ENCODE measurements at regions not wholly inside any gene's neighbourhood (a gene's known extent, or its start where the extent isn't known, plus 50 kb on each side); places are given as distances from the start of the nearest gene placed in this dataset.

GRCh38 chr1:234893725-234894630, 234.7 kb downstream of the TOMM20 start:
- H3K36me3 ChIP-seq (ENCODE audit: insufficient read depth, low read length) = no peaks in the 10 kb centered on the region
- H3F3A ChIP-seq (ENCODE audit: insufficient read depth, low read length) = no peaks in the 10 kb centered on the region
- no peaks in the 10 kb centered on the region for H3K9me3 ChIP-seq (ENCODE audit: low read length)
- H3K27ac ChIP-seq (ENCODE audit: low read depth, low read length, poor library complexity, severe bottlenecking) = no peak overlapping the region
- no peaks in the 10 kb centered on the region; the same call in 1 of the 2 replicates for H3K27me3 ChIP-seq (ENCODE audit: insufficient read depth, low read length)
- H4K20me1 ChIP-seq (ENCODE audit: insufficient read depth, low read length) = no peaks in the 10 kb centered on the region
- no peak overlapping the region for H2AFZ ChIP-seq (ENCODE audit: low read length)
- H3K4me3 ChIP-seq (ENCODE audit: low read depth, low read length, poor library complexity, severe bottlenecking) = no peak overlapping the region
- H3K4me1 ChIP-seq (ENCODE audit: insufficient read depth, low read length, severe bottlenecking) = no peaks in the 10 kb centered on the region
- TF ChIP-seq CTCF (IDR thresholded peaks at IDR 0.05; ENCODE audit: low read length) (no peak), EZH2 (IDR thresholded peaks at IDR 0.05; ENCODE audit: borderline replicate concordance, low read length) (no peak)
- H3K9me2 ChIP-seq (ENCODE audit: low read depth, low read length) = no peaks in the 10 kb centered on the region
- H3K9ac ChIP-seq (ENCODE audit: low read length) = no peak overlapping the region
- H3K79me2 ChIP-seq (ENCODE audit: insufficient read depth, low read length) = no peaks in the 10 kb centered on the region
- H3K4me2 ChIP-seq (ENCODE audit: low read length) = no peak overlapping the region

- H4K20me1 ChIP-seq (ENCODE audit: insufficient read depth, low read length) = no peaks in the 10 kb centered on the region
- no peak for TF ChIP-seq CTCF (IDR thresholded peaks at IDR 0.05; ENCODE audit: low read length)
- TF ChIP-seq EZH2 (IDR thresholded peaks at IDR 0.05; ENCODE audit: borderline replicate concordance, low read length) = no peak
- H3K4me2 ChIP-seq (ENCODE audit: low read length) = no peak overlapping the region
Observed at GRCh38 chr1:234893359-234893724, 235.3 kb downstream of the TOMM20 start.

GRCh38 chr1:234892642-234893041, 236.0 kb downstream of the TOMM20 start:
- H3K9ac ChIP-seq (ENCODE audit: low read length) = no peak overlapping the region
- no peak overlapping the region for H3K4me2 ChIP-seq (ENCODE audit: low read length)
- H4K20me1 ChIP-seq (ENCODE audit: insufficient read depth, low read length) = no peaks in the 10 kb centered on the region
- H3K27me3 ChIP-seq (ENCODE audit: insufficient read depth, low read length) = no peaks in the 10 kb centered on the region; the same call in 1 of the 2 replicates
- H3K4me3 ChIP-seq (ENCODE audit: low read depth, low read length, poor library complexity, severe bottlenecking) = no peak overlapping the region
- H3K9me3 ChIP-seq (ENCODE audit: low read length) = no peaks in the 10 kb centered on the region
- H3K9me2 ChIP-seq (ENCODE audit: low read depth, low read length) = no peaks in the 10 kb centered on the region
- H3K4me1 ChIP-seq (ENCODE audit: insufficient read depth, low read length, severe bottlenecking) = no peaks in the 10 kb centered on the region
- H3K36me3 ChIP-seq (ENCODE audit: insufficient read depth, low read length) = no peaks in the 10 kb centered on the region
- no peak overlapping the region for H3K27ac ChIP-seq (ENCODE audit: low read depth, low read length, poor library complexity, severe bottlenecking)
- no peak for TF ChIP-seq CTCF (IDR thresholded peaks at IDR 0.05; ENCODE audit: low read length)
- no peak for TF ChIP-seq EZH2 (IDR thresholded peaks at IDR 0.05; ENCODE audit: borderline replicate concordance, low read length)
- H2AFZ ChIP-seq (ENCODE audit: low read length) = no peak overlapping the region
- no peaks in the 10 kb centered on the region for H3K79me2 ChIP-seq (ENCODE audit: insufficient read depth, low read length)
- no peaks in the 10 kb centered on the region for H3F3A ChIP-seq (ENCODE audit: insufficient read depth, low read length)

More at GRCh38 chr1:234893359-234893724, 235.3 kb downstream of the TOMM20 start:
- Histone ChIP-seq H3F3A (ENCODE audit: insufficient read depth, low read length) (no peaks in the 10 kb centered on the region), H2AFZ (ENCODE audit: low read length) (no peak overlapping the region), H3K27me3 (ENCODE audit: insufficient read depth, low read length) (no peaks in the 10 kb centered on the region; the same call in 1 of the 2 replicates), H3K36me3 (ENCODE audit: insufficient read depth, low read length) (no peaks in the 10 kb centered on the region), H3K9ac (ENCODE audit: low read length) (no peak overlapping the region), H3K4me3 (ENCODE audit: low read depth, low read length, poor library complexity, severe bottlenecking) (no peak overlapping the region), H3K27ac (ENCODE audit: low read depth, low read length, poor library complexity, severe bottlenecking) (no peak overlapping the region), H3K4me1 (ENCODE audit: insufficient read depth, low read length, severe bottlenecking) (no peaks in the 10 kb centered on the region), H3K79me2 (ENCODE audit: insufficient read depth, low read length) (no peaks in the 10 kb centered on the region), H3K9me3 (ENCODE audit: low read length) (no peaks in the 10 kb centered on the region), H3K9me2 (ENCODE audit: low read depth, low read length) (no peaks in the 10 kb centered on the region)
